K562 (cell line): ENCODE measurements at regions not wholly inside any gene's neighbourhood (a gene's known extent, or its start where the extent isn't known, plus 50 kb on each side); places are given as distances from the start of the nearest gene placed in this dataset.

ENCODE experiments used
- ATAC-seq: fragments of 200-7000 bp; cut with Tn5 transposase; 3 replicates; pipeline ENCODE4 v1.9.1; 2020; ENCODE audit warnings: moderate library complexity
- BruUV-seq: library from RNA; stranded (reverse); fragments of 400-500 nt; replicated peaks from 2 replicates; lab custom pipeline; 2021; lab: Mats Ljungman, UMichigan
- CTCF ChIA-PET: fragments of 300-600 bp; formaldehyde crosslinking; extraction: SDS; loops from one replicate; lab custom pipeline; 2021; ENCODE audit warnings: low intra/inter-chr PET ratio; lab: Yijun Ruan, JAX
- POLR2A ChIA-PET: fragments of 300-600, 350-650 bp; sonication (Branson Sonifier 250); formaldehyde crosslinking; extraction: SDS; loops from one replicate; lab custom pipeline; 2021; ENCODE audit warnings: antibody characterized with exemption, inconsistent platforms; lab: Yijun Ruan, JAX
- DNase-seq, 4 experiments: peaks; one replicate each; pipeline versions ENCODE4 v3.0.0 to v3.0.0-alpha.2; 2011 to 2018; ENCODE audit warnings: low spot score in 3 of 4, mixed read lengths in 3 of 4; ENCODE audit errors: extremely low read depth in 1 of 4
- FAIRE-seq: peaks from 2 replicates; lab custom pipeline; 2011; peaks lifted over from hg19 to GRCh38; lab: Jason Lieb, UNC
- H2AFZ ChIP-seq: 2 replicates; pipeline ENCODE4 v1.6.0; 2011; ENCODE audit warnings: low read depth, low read length, control low read depth, inconsistent platforms
- H3K27ac ChIP-seq: fragments of 200-600 bp; 3 replicates; pipeline ENCODE4 v1.8.0; 2011; ENCODE audit warnings: low read depth, mild to moderate bottlenecking, control low read depth, inconsistent platforms, low read length, moderate library complexity, mixed read lengths; ENCODE audit errors: extremely low read depth
- H3K27me3 ChIP-seq, 2 experiments: fragments of 300-600 bp in 1 of 2; 2 replicates in 1 of 2; 3 replicates in 1 of 2; pipeline versions ENCODE4 v1.6.0 to v1.8.0; 2011; ENCODE audit warnings: inconsistent platforms in 2 of 2, low read length in 2 of 2, mild to moderate bottlenecking in 1 of 2, mixed read lengths in 1 of 2, moderate library complexity in 1 of 2; ENCODE audit not compliant: control insufficient read depth in 2 of 2, insufficient read depth in 2 of 2
- H3K36me3 ChIP-seq: fragments of 300-600 bp; 3 replicates; pipeline ENCODE4 v1.8.0; 2011; ENCODE audit warnings: mild to moderate bottlenecking, low read length, inconsistent platforms; ENCODE audit not compliant: control insufficient read depth, insufficient read depth
- H3K4me1 ChIP-seq, 2 experiments: fragments of 200-600 bp in 1 of 2; replicated peaks in 1 of 2; 2 replicates in 1 of 2; 3 replicates in 1 of 2; pipeline versions ENCODE4 v1.5.1 to v1.8.0; 2011; ENCODE audit warnings: inconsistent platforms in 2 of 2, low read length in 2 of 2, mild to moderate bottlenecking in 1 of 2, mixed read lengths in 1 of 2, moderate library complexity in 1 of 2; ENCODE audit not compliant: control insufficient read depth in 2 of 2, insufficient read depth in 2 of 2
- H3K4me2 ChIP-seq: 2 replicates; pipeline ENCODE4 v1.6.1; 2011; ENCODE audit warnings: low read length, control low read depth, inconsistent platforms, mixed read lengths; ENCODE audit not compliant: insufficient read depth
- H3K4me3 ChIP-seq: fragments of 200-600 bp; sonication (generic), shearing (Covaris generic); 2 replicates; pipeline ENCODE4 v1.5.1; 2016; ENCODE audit warnings: control low read depth, inconsistent platforms
- H3K79me2 ChIP-seq: fragments of 200-600 bp; 3 replicates; pipeline ENCODE4 v1.8.0; 2011; ENCODE audit warnings: low read length, inconsistent platforms; ENCODE audit not compliant: control insufficient read depth, insufficient read depth
- H3K9ac ChIP-seq, 2 experiments: 2 replicates each; pipeline versions ENCODE4 v1.6.0 to v1.6.1; 2011; ENCODE audit warnings: low read depth in 2 of 2, low read length in 2 of 2, control low read depth in 1 of 2, inconsistent platforms in 1 of 2, mild to moderate bottlenecking in 1 of 2, mixed read lengths in 1 of 2; ENCODE audit not compliant: insufficient read depth in 1 of 2
- H3K9me1 ChIP-seq: one replicate; pipeline ENCODE4 v1.6.0; 2011; ENCODE audit warnings: inconsistent platforms, mild to moderate bottlenecking, low read length, moderate library complexity; ENCODE audit not compliant: control insufficient read depth, insufficient read depth
- H3K9me3 ChIP-seq: replicated peaks from 2 replicates; pipeline ENCODE4 v1.5.1; 2011; ENCODE audit warnings: low read depth, low read length, inconsistent platforms; ENCODE audit not compliant: control insufficient read depth, insufficient read depth
- H4K20me1 ChIP-seq: replicated peaks from 2 replicates; pipeline ENCODE4 v1.6.1; 2011; ENCODE audit warnings: low read length, inconsistent platforms, mixed read lengths; ENCODE audit not compliant: control insufficient read depth, insufficient read depth
- DPF2 ChIP-seq: fragments of 450-650 bp; IDR thresholded peaks from 2 replicates; pipeline ENCODE4 v1.6.1; 2016
- ELK3 ChIP-seq: fragments of 450-650 bp; formaldehyde crosslinking; IDR thresholded peaks from 2 replicates; pipeline ENCODE4 v1.4.0; 2020; ENCODE audit warnings: mild to moderate bottlenecking
- FOXM1 ChIP-seq, 2 experiments: fragments of 450-650 bp in 1 of 2; sonication (generic) in 1 of 2; formaldehyde crosslinking in 1 of 2; IDR thresholded peaks; 2 replicates each; pipeline versions ENCODE4 v1.6.1 to v1.9.0; 2017 to 2022; ENCODE audit warnings: low read depth in 2 of 2, mild to moderate bottlenecking in 2 of 2, missing genetic modification reagents in 1 of 2, moderate library complexity in 1 of 2
- HCFC1 ChIP-seq: IDR thresholded peaks from 2 replicates; pipeline ENCODE4 v1.6.1; 2012; ENCODE audit warnings: low read depth, low read length, improper control_type of control experiment
- HNRNPLL ChIP-seq: fragments of 200-400 bp; formaldehyde crosslinking; IDR thresholded peaks from 2 replicates; pipeline ENCODE4 v1.6.1; 2017; ENCODE audit warnings: low read length, low read depth, mild to moderate bottlenecking; ENCODE audit not compliant: poor library complexity, severe bottlenecking
- ILF3 ChIP-seq: fragments of 450-650 bp; IDR thresholded peaks from 2 replicates; pipeline ENCODE4 v1.6.1; 2018; ENCODE audit warnings: antibody characterized with exemption, mild to moderate bottlenecking, moderate library complexity, borderline replicate concordance
- KLF1 ChIP-seq: fragments of 450-650 bp; IDR thresholded peaks from 2 replicates; pipeline ENCODE4 v1.6.1; 2016; ENCODE audit warnings: missing genetic modification characterization, missing compliant biosample characterization
- MED1 ChIP-seq: sonication (generic); formaldehyde crosslinking; IDR thresholded peaks from 2 replicates; pipeline ENCODE4 v1.8.1; 2023; ENCODE audit warnings: missing genetic modification reagents, borderline replicate concordance
- RAD21 ChIP-seq, 2 experiments: fragments of 250-450 bp in 1 of 2; fragments of 450-650 bp in 1 of 2; sonication (Bioruptor Pico) in 1 of 2; formaldehyde crosslinking in 1 of 2; IDR thresholded peaks in 1 of 2; conservative IDR thresholded peaks in 1 of 2; 2 replicates each; pipeline versions ENCODE4 v1.4.0 to v1.8.0; 2020 to 2022; ENCODE audit warnings: mild to moderate bottlenecking in 2 of 2, moderate library complexity in 1 of 2
- RFX7 ChIP-seq: fragments of 250-450 bp; sonication (Bioruptor Pico); IDR thresholded peaks from 2 replicates; pipeline ENCODE4 v1.5.1; 2021; ENCODE audit warnings: mild to moderate bottlenecking
- SAP30 ChIP-seq: fragments of 200-600 bp; sonication (generic); IDR thresholded peaks from 2 replicates; pipeline ENCODE4 v1.6.1; 2012; ENCODE audit warnings: borderline replicate concordance, low read depth, mild to moderate bottlenecking, moderate library complexity, low read length, control low read depth, inconsistent platforms; ENCODE audit not compliant: insufficient read depth, poor library complexity, severe bottlenecking
- ZNF23 ChIP-seq: fragments of 250-450 bp; sonication (Bioruptor Pico); IDR thresholded peaks from 2 replicates; pipeline ENCODE4 v1.4.0; 2020; ENCODE audit warnings: mild to moderate bottlenecking
- WGBS: fragments of 100-300 bp; shearing (Covaris generic); methylation state at CpG from one replicate; pipeline ENCODE4 v1.1.6; 2016; ENCODE audit warnings: low coverage, mixed read lengths; ENCODE audit not compliant: insufficient coverage; ENCODE audit errors: missing lambda C conversion rate; 5-methylcytosine and 5-hydroxymethylcytosine counted together
- in situ Hi-C: fragments of 300-500 bp; cut with MboI; formaldehyde crosslinking; loops from 4 replicates; pipeline ENCODE4 v1.15.0; 2018; ENCODE audit warnings: inconsistent platforms, mixed read lengths
- intact Hi-C: fragments of 100-400 bp; cut with micrococcal nuclease; formaldehyde crosslinking; loops from 2 replicates; pipeline ENCODE4 v1.14.2; 2022
- TF ChIP-seq, protein P1 (sequence below): fragments of 250-450 bp; sonication (Bioruptor Pico); IDR thresholded peaks from 2 replicates; pipeline ENCODE4 v1.8.0; 2022; ENCODE audit warnings: moderate library complexity, mild to moderate bottlenecking, inconsistent platforms
- TF ChIP-seq, protein P2 (sequence below): fragments of 450-650 bp; IDR thresholded peaks from 2 replicates; pipeline ENCODE4 v1.6.1; 2016; ENCODE audit warnings: borderline replicate concordance

DNA sequence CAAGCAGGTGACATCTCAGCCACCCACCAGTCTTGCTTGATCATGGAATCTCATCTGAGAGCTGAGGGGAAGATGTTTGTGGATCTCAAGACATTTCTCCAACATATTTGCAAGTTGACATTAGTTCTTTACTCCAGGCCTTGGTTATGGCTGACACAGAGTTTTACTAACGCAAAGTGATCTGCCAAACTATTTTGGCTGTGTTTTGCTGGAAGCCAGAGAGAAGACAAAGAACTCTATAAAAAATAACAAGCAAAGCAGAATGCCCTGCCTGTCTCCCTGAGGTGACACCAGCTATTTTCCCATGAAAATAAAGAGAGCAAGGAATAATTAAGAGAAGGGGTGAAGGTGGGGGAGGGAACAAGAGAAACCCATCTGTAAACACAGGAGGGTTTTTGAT, 286.4 kb downstream of the WDR11 start:
- H3K27me3 ChIP-seq, result no peaks in the 10 kb centered on the region; a peak in 1 of 5 replicates
- ATAC-seq, result no peak
- no peaks in the 10 kb centered on the region for H3K36me3 ChIP-seq
- no peak overlapping the region for H2AFZ ChIP-seq
- no peaks in the 10 kb centered on the region for H3K9me1 ChIP-seq
- no TSS peak for BruUV-seq
- TF ChIP-seq MED1, result no peak
- TF ChIP-seq ZNF23, result no peak
- TF ChIP-seq, protein P1, sequence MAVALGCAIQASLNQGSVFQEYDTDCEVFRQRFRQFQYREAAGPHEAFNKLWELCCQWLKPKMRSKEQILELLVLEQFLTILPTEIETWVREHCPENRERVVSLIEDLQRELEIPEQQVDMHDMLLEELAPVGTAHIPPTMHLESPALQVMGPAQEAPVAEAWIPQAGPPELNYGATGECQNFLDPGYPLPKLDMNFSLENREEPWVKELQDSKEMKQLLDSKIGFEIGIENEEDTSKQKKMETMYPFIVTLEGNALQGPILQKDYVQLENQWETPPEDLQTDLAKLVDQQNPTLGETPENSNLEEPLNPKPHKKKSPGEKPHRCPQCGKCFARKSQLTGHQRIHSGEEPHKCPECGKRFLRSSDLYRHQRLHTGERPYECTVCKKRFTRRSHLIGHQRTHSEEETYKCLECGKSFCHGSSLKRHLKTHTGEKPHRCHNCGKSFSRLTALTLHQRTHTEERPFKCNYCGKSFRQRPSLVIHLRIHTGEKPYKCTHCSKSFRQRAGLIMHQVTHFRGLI (CRISPR knock-in tag), result no peak
- TF ChIP-seq, protein P2, sequence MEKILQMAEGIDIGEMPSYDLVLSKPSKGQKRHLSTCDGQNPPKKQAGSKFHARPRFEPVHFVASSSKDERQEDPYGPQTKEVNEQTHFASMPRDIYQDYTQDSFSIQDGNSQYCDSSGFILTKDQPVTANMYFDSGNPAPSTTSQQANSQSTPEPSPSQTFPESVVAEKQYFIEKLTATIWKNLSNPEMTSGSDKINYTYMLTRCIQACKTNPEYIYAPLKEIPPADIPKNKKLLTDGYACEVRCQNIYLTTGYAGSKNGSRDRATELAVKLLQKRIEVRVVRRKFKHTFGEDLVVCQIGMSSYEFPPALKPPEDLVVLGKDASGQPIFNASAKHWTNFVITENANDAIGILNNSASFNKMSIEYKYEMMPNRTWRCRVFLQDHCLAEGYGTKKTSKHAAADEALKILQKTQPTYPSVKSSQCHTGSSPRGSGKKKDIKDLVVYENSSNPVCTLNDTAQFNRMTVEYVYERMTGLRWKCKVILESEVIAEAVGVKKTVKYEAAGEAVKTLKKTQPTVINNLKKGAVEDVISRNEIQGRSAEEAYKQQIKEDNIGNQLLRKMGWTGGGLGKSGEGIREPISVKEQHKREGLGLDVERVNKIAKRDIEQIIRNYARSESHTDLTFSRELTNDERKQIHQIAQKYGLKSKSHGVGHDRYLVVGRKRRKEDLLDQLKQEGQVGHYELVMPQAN, result no peak
- no peak for TF ChIP-seq DPF2
- TF ChIP-seq FOXM1 (IDR thresholded peaks at IDR 0.05; ENCODE audit: low read depth), result no peak
- TF ChIP-seq FOXM1 (CRISPR knock-in tag; IDR thresholded peaks at IDR 0.05; ENCODE audit: low read depth), result no peak
- no peak for TF ChIP-seq KLF1 (tag)
- TF ChIP-seq HCFC1, result no peak
- no peak for TF ChIP-seq SAP30
- no peak for TF ChIP-seq ELK3 (CRISPR knock-in tag)
- no peak for TF ChIP-seq RAD21 (CRISPR knock-in tag; conservative IDR thresholded peaks at IDR 0.05 in 1 of 2, IDR thresholded peaks at IDR 0.05 in 1 of 2)
- no peak for TF ChIP-seq ILF3
- TF ChIP-seq HNRNPLL, result no peak
- no peak for TF ChIP-seq RFX7 (CRISPR knock-in tag)
- TF ChIP-seq, all 486 proteins: peak for 0
- POLR2A ChIA-PET, result no interaction called here
- in situ Hi-C loops (no loop called here), intact Hi-C loops (no loop called here)
- FAIRE-seq (no peak), DNase-seq (no peak)
- Histone ChIP-seq H3K4me2 (no peak overlapping the region), H3K27ac (no peak overlapping the region), H3K79me2 (no peaks in the 10 kb centered on the region), H3K4me3 (no peak overlapping the region), H3K9me3 (no peaks in the 10 kb centered on the region), H3K9ac (no peak overlapping the region), H4K20me1 (no peaks in the 10 kb centered on the region), H3K4me1 (no peaks in the 10 kb centered on the region)
- 0% methylated on average over 1 of the region's 1 CpG for WGBS
- CTCF ChIA-PET, result no interaction called here
